ENCODE measurements at regions not wholly inside any gene's neighbourhood (a gene's known extent, or its start where the extent isn't known, plus 50 kb on each side); places are given as distances from the start of the nearest gene placed in this dataset.

DNA sequence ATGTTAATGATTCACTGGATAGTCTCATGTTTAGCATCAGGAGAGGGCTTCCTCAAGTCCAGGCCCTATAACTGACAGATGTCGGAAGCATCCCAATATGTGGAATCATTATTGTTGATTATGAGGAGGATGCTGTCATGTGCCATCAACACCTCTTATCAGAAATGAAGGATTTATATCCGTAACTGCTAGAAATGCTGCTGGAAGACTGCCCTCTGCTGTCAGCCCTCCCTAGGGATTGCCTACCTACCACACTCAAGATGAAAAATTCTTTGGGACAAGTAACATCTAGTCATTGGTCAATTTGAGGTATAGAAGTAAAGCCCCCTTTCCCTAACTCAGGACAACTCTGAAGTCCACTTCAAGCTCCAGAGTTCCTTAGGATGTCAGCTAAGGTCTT lies 1166.5 kb upstream of the NXPH2 start:
- no peak for DNase-seq (ENCODE audit: low spot score)

GRCh38 chr2:139940686-139941085 lies 1160.5 kb upstream of the NXPH2 start:
- no peak for DNase-seq (ENCODE audit: low spot score)

GRCh38 chr2:139925903-139926302 lies 1145.7 kb upstream of the NXPH2 start:
- DNase-seq (ENCODE audit: low spot score) = no peak

DNA sequence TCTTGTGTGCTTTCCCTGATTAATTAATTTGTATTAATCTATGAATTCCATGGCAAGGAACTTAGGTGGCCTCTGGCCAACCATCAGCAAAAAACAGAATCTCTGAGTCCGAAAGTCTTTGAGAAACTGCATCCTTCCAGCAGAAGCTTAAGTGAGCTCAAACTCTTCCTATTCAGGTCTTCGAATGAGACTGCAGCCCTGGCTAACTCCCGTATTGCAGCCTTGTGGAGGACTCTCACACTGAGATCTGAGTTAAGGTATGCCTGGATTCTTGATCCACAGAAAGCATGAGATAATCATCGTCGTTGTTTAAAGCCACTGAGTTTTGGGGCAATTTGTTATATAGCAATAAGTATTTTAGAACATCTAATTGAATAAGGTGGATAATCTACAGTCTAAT lies 1143.9 kb upstream of the NXPH2 start:
- no peak for DNase-seq (ENCODE audit: low spot score)

GRCh38 chr2:139918982-139919381 lies 1138.8 kb upstream of the NXPH2 start:
- no peak for DNase-seq (ENCODE audit: low spot score)

DNA sequence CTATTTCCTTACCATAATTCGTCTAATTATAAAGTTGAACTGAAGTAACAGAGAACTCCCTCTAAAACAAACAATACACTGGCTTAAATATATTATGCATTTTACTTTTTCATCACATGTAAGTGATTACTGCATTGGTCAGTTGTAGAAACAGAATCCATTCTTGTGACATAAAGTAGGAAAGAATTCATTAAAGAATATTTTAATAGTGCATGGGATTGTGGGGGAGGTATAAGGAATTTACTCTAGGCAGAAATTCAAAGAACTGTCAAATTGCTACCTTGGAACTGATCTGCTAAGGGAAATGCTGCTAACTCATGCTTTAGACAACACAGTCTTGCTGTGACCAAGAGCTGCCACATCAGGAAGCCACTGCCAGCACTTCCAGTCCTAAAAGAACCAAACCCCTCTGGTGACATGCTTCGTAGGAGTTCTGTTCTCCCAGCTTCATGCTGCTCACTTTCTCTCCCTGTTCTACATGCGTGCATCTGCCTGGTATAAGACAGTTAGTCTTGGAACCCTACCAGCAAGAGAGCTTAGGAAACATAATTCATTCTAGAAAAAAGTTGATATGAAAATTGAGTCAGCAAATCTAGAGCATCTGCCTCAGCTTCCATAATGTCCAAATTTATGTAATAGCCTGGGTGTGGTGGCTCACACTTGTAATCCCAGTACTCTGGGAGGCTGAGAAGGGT lies 1137.6 kb upstream of the NXPH2 start:
- no peak for DNase-seq (ENCODE audit: low spot score)

GRCh38 chr2:139916822-139917221 lies 1136.6 kb upstream of the NXPH2 start:
- no peak for DNase-seq (ENCODE audit: low spot score)

DNA sequence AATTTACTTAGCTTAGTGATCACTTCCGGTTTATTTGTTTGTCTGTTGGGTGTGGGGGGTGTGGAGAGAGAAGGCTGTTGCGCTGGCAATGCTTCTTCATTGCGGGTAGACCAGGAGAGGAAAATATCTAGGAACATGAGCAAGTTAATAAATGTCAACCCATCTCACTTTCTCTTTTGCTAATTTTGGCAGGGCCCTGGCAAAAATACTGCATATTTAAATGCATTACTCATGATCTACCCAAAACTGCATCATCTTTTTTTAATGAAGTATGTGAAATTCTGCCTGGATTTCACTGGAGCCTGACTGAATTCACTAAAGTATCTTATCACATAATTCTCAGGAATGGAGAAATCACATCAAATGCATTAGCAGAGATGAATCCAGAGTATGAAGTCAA lies 1131.0 kb upstream of the NXPH2 start:
- DNase-seq (ENCODE audit: low spot score) = no peak

GRCh38 chr2:139909136-139909535 lies 1128.9 kb upstream of the NXPH2 start:
- DNase-seq (ENCODE audit: low spot score) = no peak

DNA sequence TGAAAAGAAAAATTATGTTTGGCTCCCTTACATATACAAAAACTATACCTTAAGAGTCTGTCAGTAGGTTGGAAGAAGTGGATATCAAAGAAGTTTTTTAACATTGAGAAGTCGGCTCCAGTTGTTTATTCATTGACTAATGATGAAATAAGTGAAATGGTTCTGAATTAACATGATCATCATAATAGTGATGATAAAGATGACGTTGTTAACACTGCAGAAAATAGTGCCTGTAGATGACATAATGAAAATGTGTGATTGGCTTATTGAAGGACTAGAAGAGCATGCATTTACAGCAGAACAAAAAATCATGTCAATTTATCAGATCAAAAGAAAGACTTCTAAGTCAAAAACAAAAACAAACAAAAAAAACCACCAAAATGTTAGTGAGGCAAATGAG lies 1125.4 kb upstream of the NXPH2 start:
- no peak for DNase-seq (ENCODE audit: low spot score)

DNA sequence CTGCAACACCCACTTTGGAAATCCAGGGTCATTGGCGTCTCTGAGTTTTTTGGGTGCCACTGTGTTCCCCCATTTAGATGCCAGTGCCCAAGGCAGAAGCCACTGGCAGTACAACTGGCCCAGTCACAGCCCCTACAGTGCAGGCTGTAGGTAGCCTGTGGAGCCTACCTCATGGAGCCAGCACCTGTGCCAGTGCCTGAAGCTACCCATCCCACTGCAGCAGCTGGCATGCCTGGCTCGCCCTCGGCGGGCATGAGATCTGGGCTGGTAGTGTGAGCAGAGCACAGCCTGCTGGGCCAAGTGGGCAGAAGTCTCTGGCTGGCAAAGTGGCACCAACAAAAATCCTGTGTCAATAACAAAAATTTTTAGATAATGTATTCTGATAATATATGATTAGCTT lies 1111.4 kb upstream of the NXPH2 start:
- no peak for DNase-seq (ENCODE audit: low spot score)

- no peak for DNase-seq (ENCODE audit: low spot score)
Observed at GRCh38 chr2:139885921-139886498, 1105.8 kb upstream of the NXPH2 start.

DNA sequence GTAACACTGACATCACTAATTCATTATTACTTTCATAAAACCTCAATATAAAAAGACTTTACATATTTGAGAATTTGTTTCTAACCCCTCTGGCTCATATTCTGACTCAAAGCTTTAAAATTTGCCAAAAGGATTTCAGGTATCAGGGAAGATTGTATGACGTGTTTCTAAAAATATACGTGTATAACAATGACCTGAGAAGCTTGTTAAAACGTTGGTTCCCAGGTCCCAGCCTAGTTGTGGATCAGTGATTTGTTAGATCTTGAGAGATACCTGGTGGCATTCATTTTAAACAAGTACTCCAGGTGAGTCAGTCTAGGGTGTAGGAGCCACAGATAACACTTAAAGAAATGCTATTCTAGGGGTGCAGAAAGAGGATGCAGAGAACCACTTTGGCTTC lies 1096.8 kb upstream of the NXPH2 start:
- DNase-seq (ENCODE audit: low spot score) = no peak

DNA sequence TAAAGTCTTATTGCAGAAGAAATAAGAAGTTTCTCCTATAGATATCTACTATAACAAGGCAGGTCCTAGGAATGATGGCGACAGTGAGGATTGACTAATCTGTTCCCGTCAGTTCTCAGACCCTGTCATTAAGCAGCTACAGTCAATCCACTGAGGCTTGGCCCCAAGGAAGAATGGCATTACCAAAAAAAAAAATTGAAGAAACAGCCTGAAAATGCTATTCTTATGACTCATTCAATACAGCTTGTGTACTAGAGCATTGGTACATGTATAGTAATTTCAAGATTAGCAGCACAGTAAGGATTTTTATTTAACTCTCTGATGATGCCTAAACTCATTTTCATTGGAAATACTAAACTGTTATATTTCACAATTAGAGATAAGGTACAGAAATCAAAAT lies 1096.1 kb upstream of the NXPH2 start:
- no peak for DNase-seq (ENCODE audit: low spot score)

GRCh38 chr2:139872503-139872902 lies 1092.3 kb upstream of the NXPH2 start:
- DNase-seq (ENCODE audit: low spot score) = no peak

DNA sequence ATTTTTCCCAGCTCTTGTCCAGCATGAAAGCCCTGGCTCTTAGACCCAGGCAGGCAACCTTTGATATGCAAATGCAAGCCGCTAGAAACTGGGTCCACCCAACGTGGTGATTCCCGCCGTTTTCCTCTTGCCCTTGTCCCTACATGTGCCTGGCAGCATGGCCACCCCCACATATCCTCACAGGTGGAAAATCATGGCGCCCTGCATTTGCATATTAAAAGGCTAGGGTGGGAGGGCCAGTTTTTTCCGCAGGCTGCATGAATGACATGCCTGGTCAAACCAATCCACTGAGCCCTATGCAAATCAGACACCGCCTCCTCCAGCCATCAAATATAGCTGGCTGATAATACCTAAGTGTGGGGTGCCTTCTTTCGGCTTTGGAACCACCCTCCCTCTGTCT lies 1091.8 kb upstream of the NXPH2 start:
- no peak for DNase-seq (ENCODE audit: low spot score)

- no peak for DNase-seq (ENCODE audit: low spot score)
Observed at GRCh38 chr2:139867601-139868226, 1087.5 kb upstream of the NXPH2 start.

GRCh38 chr2:139864821-139865302 lies 1084.7 kb upstream of the NXPH2 start:
- no peak for DNase-seq (ENCODE audit: low spot score)

DNA sequence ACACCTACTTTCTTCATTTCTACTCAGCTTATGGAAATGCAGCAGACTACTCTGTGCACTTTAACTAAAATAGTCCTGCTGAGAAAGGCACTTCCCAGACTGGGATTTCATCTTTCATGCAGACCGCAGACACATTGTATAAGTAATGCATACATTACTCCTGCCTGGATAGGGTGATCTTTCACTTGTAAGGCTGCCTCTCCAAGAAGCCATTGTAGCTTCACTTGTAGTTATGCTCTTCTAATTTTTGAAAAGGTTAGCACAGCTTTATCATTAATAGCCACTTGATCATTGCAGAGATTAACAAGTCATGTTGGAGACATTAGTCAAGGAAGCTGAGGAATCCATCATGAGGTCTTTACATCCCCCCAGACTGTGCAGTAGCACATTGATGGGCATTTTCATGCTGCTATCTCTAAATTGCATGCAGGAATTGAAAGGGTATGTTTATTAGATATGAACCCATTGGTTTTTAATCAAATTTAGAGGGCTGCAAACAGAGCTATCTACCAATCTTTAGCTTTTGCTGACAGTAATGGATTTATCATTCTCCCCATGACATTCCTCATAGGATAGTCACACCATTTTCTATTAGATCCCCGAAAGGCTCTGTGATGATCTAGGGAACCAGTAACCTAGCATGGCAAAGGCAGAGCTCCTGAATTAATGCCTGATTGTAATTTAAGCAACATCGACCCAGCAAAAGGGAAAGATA lies 1074.7 kb upstream of the NXPH2 start:
- DNase-seq (ENCODE audit: low spot score) = no peak

DNA sequence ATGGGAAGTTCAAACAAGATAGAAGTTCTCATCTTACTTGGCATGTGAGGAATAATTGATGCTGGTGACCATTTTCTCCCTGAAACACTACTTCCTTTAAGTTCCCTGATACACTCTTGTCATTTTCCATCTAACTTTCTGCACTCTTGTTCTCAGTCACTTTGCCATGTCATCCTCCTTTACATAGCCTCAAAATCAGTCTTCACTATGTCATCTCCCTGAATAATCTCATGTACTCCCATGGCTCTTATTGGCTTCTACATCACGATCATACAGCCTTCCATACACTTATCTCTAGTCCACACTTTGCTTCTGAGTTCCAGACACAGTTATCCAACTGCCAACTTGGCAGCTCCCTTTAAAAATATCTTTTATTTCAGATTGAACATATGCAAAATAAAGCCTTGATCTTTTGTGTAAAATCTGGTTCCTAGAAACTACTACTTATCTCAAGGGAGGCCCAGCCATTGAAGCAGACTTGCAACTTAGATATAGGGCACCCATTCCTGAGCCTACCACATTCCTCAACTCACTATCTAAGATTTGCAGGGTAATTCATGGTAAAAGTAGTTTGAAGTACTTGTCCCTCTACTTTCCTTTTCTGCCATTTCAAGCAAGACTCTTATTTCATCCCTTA lies 1070.2 kb upstream of the NXPH2 start:
- no peak for DNase-seq (ENCODE audit: low spot score)

- DNase-seq (ENCODE audit: low spot score) = no peak
Observed at GRCh38 chr2:139836769-139837168, 1056.6 kb upstream of the NXPH2 start.

- DNase-seq (ENCODE audit: low spot score) = no peak
Observed at GRCh38 chr2:139835101-139835500, 1054.9 kb upstream of the NXPH2 start.
